IPS DF 6.9 (cell line): ENCODE measurements at regions not wholly inside any gene's neighbourhood (a gene's known extent, or its start where the extent isn't known, plus 50 kb on each side); places are given as distances from the start of the nearest gene placed in this dataset.
"Not testable (repeated sequence)": the region's sequence is repeated elsewhere in the genome, so short reads cannot be mapped to it uniquely, and the experiment has no call there.

Source experiments
- DNase-seq: peaks from one replicate; pipeline ENCODE4 v3.0.0-alpha.2; 2013; ENCODE audit warnings: low read depth, low spot score
- H3K27ac ChIP-seq: one replicate; pipeline ENCODE4 v1.5.1; 2013; ENCODE audit warnings: low read length, control low read depth
- H3K27me3 ChIP-seq: 2 replicates; pipeline ENCODE4 v1.6.1; 2013; ENCODE audit warnings: mild to moderate bottlenecking, low read length; ENCODE audit not compliant: control insufficient read depth, insufficient read depth
- H3K36me3 ChIP-seq: 2 replicates; pipeline ENCODE4 v1.6.1; 2013; ENCODE audit warnings: low read length; ENCODE audit not compliant: control insufficient read depth, insufficient read depth
- H3K4me1 ChIP-seq: 2 replicates; pipeline ENCODE4 v1.6.1; 2013; ENCODE audit warnings: low read length; ENCODE audit not compliant: control insufficient read depth, insufficient read depth
- H3K4me3 ChIP-seq: 2 replicates; pipeline ENCODE4 v1.5.1; 2013; ENCODE audit warnings: mild to moderate bottlenecking, low read length
- H3K9me3 ChIP-seq: 2 replicates; pipeline ENCODE4 v1.6.1; 2013; ENCODE audit warnings: low read length, inconsistent platforms; ENCODE audit not compliant: control insufficient read depth, insufficient read depth
- WGBS: extraction: QIAGEN DNeasy Blood & Tissue Kit; methylation state at CpG from one replicate; pipeline ENCODE4 v1.1.7; 2013; ENCODE audit warnings: mixed read lengths, missing lambda C conversion rate; ENCODE audit not compliant: insufficient read length, insufficient coverage; 5-methylcytosine and 5-hydroxymethylcytosine counted together

- DNase-seq, result no peak
- no peaks in the 10 kb centered on the region for H3K4me1 ChIP-seq
- H3K36me3 ChIP-seq, result no peaks in the 10 kb centered on the region
- no CpG with 5 or more reads among the region's 4 CpGs for WGBS
- H3K4me3 ChIP-seq, result no peak overlapping the region
- H3K27me3 ChIP-seq, result no peaks in the 10 kb centered on the region
- H3K27ac ChIP-seq, result no peak overlapping the region
- H3K9me3 ChIP-seq, result no peaks in the 10 kb centered on the region
Observed at GRCh38 chr15:100769975-100770340, 109.7 kb upstream of the ALDH1A3 start.

- Histone ChIP-seq H3K27ac (no peak overlapping the region), H3K36me3 (no peaks in the 10 kb centered on the region), H3K4me1 (no peaks in the 10 kb centered on the region), H3K4me3 (no peak overlapping the region), H3K9me3 (no peaks in the 10 kb centered on the region), H3K27me3 (no peaks in the 10 kb centered on the region)
- WGBS, result no CpG with 5 or more reads among the region's 12 CpGs
- no peak for DNase-seq
Observed at GRCh38 chr15:100770661-100771584, 108.7 kb upstream of the ALDH1A3 start.

GRCh38 chr15:100771746-100772145, 107.9 kb upstream of the ALDH1A3 start:
- Histone ChIP-seq H3K9me3 (no peaks in the 10 kb centered on the region), H3K4me3 (no peak overlapping the region), H3K36me3 (no peaks in the 10 kb centered on the region), H3K27ac (no peak overlapping the region), H3K27me3 (no peaks in the 10 kb centered on the region), H3K4me1 (no peaks in the 10 kb centered on the region)
- DNase-seq, result no peak
- no CpG with 5 or more reads among the region's 4 CpGs for WGBS

GRCh38 chr15:100772478-100772877, 107.2 kb upstream of the ALDH1A3 start:
- H3K4me3 ChIP-seq, result no peak overlapping the region
- no peaks in the 10 kb centered on the region for H3K9me3 ChIP-seq
- DNase-seq, result no peak
- H3K36me3 ChIP-seq, result no peaks in the 10 kb centered on the region
- H3K27ac ChIP-seq, result no peak overlapping the region
- H3K27me3 ChIP-seq, result no peaks in the 10 kb centered on the region
- no peaks in the 10 kb centered on the region for H3K4me1 ChIP-seq
- no CpG with 5 or more reads among the region's 6 CpGs for WGBS

GRCh38 chr15:100772892-100773520, 106.6 kb upstream of the ALDH1A3 start:
- Histone ChIP-seq H3K27me3 (no peaks in the 10 kb centered on the region), H3K9me3 (no peaks in the 10 kb centered on the region), H3K27ac (no peak overlapping the region), H3K4me1 (no peaks in the 10 kb centered on the region), H3K4me3 (no peak overlapping the region), H3K36me3 (no peaks in the 10 kb centered on the region)
- DNase-seq, result no peak
- WGBS, result no CpG with 5 or more reads among the region's 9 CpGs

- H3K27ac ChIP-seq, H3K4me3 ChIP-seq, H3K4me1 ChIP-seq, DNase-seq, H3K9me3 ChIP-seq, H3K27me3 ChIP-seq, H3K36me3 ChIP-seq: not testable (repeated sequence)
- WGBS, result no CpG with 5 or more reads among the region's 28 CpGs
Observed at GRCh38 chr15:100774044-100774443, 105.6 kb upstream of the ALDH1A3 start.

- DNase-seq, result no peak
- Histone ChIP-seq H3K4me1 (no peaks in the 10 kb centered on the region), H3K27me3 (no peaks in the 10 kb centered on the region), H3K9me3 (no peaks in the 10 kb centered on the region), H3K36me3 (no peaks in the 10 kb centered on the region), H3K27ac (no peak overlapping the region), H3K4me3 (no peak overlapping the region)
- WGBS, result no CpG with 5 or more reads among the region's 12 CpGs
Observed at GRCh38 chr15:100775581-100776185, 103.9 kb upstream of the ALDH1A3 start.

GRCh38 chr15:100777821-100778220, 101.8 kb upstream of the ALDH1A3 start:
- Histone ChIP-seq H3K27ac (no peak overlapping the region), H3K4me1 (0 out of 2 replicates have a peak, but pooled peaks cover 1% of the 10 kb centered on the region)
- no CpG with 5 or more reads among the region's 2 CpGs for WGBS

GRCh38 chr15:100778831-100779288, 100.8 kb upstream of the ALDH1A3 start:
- H3K27ac ChIP-seq, result no peak overlapping the region
- H3K36me3 ChIP-seq, result no peaks in the 10 kb centered on the region
- no peaks in the 10 kb centered on the region for H3K9me3 ChIP-seq
- H3K4me3 ChIP-seq, result no peak overlapping the region
- no CpG with 5 or more reads among the region's 18 CpGs for WGBS
- no peaks in the 10 kb centered on the region for H3K27me3 ChIP-seq
- no peak for DNase-seq
- peaks cover 1% of the 10 kb centered on the region; the same call in 1 of the 2 replicates for H3K4me1 ChIP-seq

More at GRCh38 chr15:100777821-100778220, 101.8 kb upstream of the ALDH1A3 start:
- H3K36me3 ChIP-seq, result no peaks in the 10 kb centered on the region
- DNase-seq, result no peak
- no peaks in the 10 kb centered on the region for H3K27me3 ChIP-seq
- H3K9me3 ChIP-seq, result no peaks in the 10 kb centered on the region
- no peak overlapping the region for H3K4me3 ChIP-seq

GRCh38 chr15:100779331-100780207, 100.1 kb upstream of the ALDH1A3 start:
- Histone ChIP-seq H3K27ac (no peak overlapping the region), H3K4me3 (no peak overlapping the region), H3K4me1 (peaks cover 3% of the 10 kb centered on the region; the same call in 1 of the 2 replicates), H3K36me3 (no peaks in the 10 kb centered on the region), H3K9me3 (no peaks in the 10 kb centered on the region), H3K27me3 (no peaks in the 10 kb centered on the region)
- no CpG with 5 or more reads among the region's 17 CpGs for WGBS
- DNase-seq, result no peak
